ENCODE measurements at regions not wholly inside any gene's neighbourhood (a gene's known extent, or its start where the extent isn't known, plus 50 kb on each side); places are given as distances from the start of the nearest gene placed in this dataset.
"Not testable (repeated sequence)": the region's sequence is repeated elsewhere in the genome, so short reads cannot be mapped to it uniquely, and the experiment has no call there.

- TF ChIP-seq CTCF (IDR thresholded peaks at IDR 0.05; ENCODE audit: borderline replicate concordance, extremely low read depth, low read length, poor library complexity, severe bottlenecking) (no peak), EZH2 (IDR thresholded peaks at IDR 0.05; ENCODE audit: borderline replicate concordance, low read depth, low read length, severe bottlenecking) (no peak)
- Histone ChIP-seq H3K4me3 (ENCODE audit: low read depth in 1 of 2, low read length in 2 of 2) (no peak overlapping the region), H4K20me1 (ENCODE audit: insufficient read depth, low read length) (no peaks in the 10 kb centered on the region), H3K79me2 (ENCODE audit: insufficient read depth, low read length) (no peaks in the 10 kb centered on the region), H3K27ac (ENCODE audit: low read length) (no peak overlapping the region), H3K36me3 (ENCODE audit: insufficient read depth, low read length) (no peaks in the 10 kb centered on the region), H3K4me1 (ENCODE audit: insufficient read depth, low read length) (0 out of 2 replicates have a peak, but pooled peaks cover 3% of the 10 kb centered on the region), H2AFZ (ENCODE audit: low read depth, low read length) (no peak overlapping the region), H3K4me2 (ENCODE audit: insufficient read depth, low read length) (no peak overlapping the region), H3K27me3 (ENCODE audit: insufficient read depth, low read length, poor library complexity) (no peaks in the 10 kb centered on the region), H3K9me3 (ENCODE audit: insufficient read depth, low read length, severe bottlenecking) (no peaks in the 10 kb centered on the region), H3K9ac (ENCODE audit: low read depth, low read length) (no peak overlapping the region)
- DNase-seq (no peak), ATAC-seq (ENCODE audit: insufficient read depth, low read depth) (no peak)
Observed at GRCh38 chr2:12623051-12623450, 93.7 kb upstream of the TRIB2 start.

- ATAC-seq (ENCODE audit: insufficient read depth, low read depth) = no peak
- Histone ChIP-seq H3K27me3 (ENCODE audit: insufficient read depth, low read length, poor library complexity) (no peaks in the 10 kb centered on the region), H3K9ac (ENCODE audit: low read depth, low read length) (no peak overlapping the region), H3K4me3 (ENCODE audit: low read depth in 1 of 2, low read length in 2 of 2) (no peak overlapping the region), H3K79me2 (ENCODE audit: insufficient read depth, low read length) (no peaks in the 10 kb centered on the region), H3K4me1 (ENCODE audit: insufficient read depth, low read length) (0 out of 2 replicates have a peak, but pooled peaks cover 3% of the 10 kb centered on the region), H2AFZ (ENCODE audit: low read depth, low read length) (no peak overlapping the region), H4K20me1 (ENCODE audit: insufficient read depth, low read length) (no peaks in the 10 kb centered on the region), H3K36me3 (ENCODE audit: insufficient read depth, low read length) (no peaks in the 10 kb centered on the region), H3K27ac (ENCODE audit: low read length) (no peak overlapping the region), H3K4me2 (ENCODE audit: insufficient read depth, low read length) (no peak overlapping the region), H3K9me3 (ENCODE audit: insufficient read depth, low read length, severe bottlenecking) (no peaks in the 10 kb centered on the region)
- no peak for DNase-seq
- TF ChIP-seq EZH2 (IDR thresholded peaks at IDR 0.05; ENCODE audit: borderline replicate concordance, low read depth, low read length, severe bottlenecking) (no peak), CTCF (IDR thresholded peaks at IDR 0.05; ENCODE audit: borderline replicate concordance, extremely low read depth, low read length, poor library complexity, severe bottlenecking) (no peak)
Observed at GRCh38 chr2:12624384-12624783, 92.4 kb upstream of the TRIB2 start.

GRCh38 chr2:12624905-12625598 is 91.7 kb upstream of the TRIB2 start:
- H3K9ac ChIP-seq (ENCODE audit: low read depth, low read length) = no peak overlapping the region
- no peak overlapping the region for H3K27ac ChIP-seq (ENCODE audit: low read length)

DNA sequence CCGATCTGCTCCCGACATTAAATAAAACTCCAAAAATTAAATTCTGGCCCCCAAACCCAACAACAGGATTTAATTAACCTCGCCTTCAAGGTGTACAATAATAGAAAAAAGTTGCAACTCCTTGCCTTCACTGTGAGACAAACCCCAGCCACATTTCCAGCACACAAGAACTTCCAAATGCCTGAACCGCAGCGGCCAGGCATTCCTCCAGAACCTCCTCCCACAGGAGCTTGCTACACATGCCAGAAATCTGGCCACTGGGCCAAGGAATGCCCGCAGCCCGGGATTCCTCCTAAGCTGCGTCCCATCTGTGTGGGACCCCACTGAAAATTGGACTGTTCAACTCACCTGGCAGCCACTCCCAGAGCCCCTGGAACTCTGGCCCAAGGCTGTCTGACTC is 88.2 kb upstream of the TRIB2 start:
- H3K4me2 ChIP-seq (ENCODE audit: insufficient read depth, low read length); H3K9ac ChIP-seq (ENCODE audit: low read depth, low read length); H3K36me3 ChIP-seq (ENCODE audit: insufficient read depth, low read length); H3K9me3 ChIP-seq (ENCODE audit: insufficient read depth, low read length, severe bottlenecking); DNase-seq; H4K20me1 ChIP-seq (ENCODE audit: insufficient read depth, low read length); H3K27me3 ChIP-seq (ENCODE audit: insufficient read depth, low read length, poor library complexity); H3K27ac ChIP-seq (ENCODE audit: low read length); H3K79me2 ChIP-seq (ENCODE audit: insufficient read depth, low read length); ATAC-seq (ENCODE audit: insufficient read depth, low read depth); H3K4me3 ChIP-seq (ENCODE audit: low read depth in 1 of 2, low read length in 2 of 2); H3K4me1 ChIP-seq (ENCODE audit: insufficient read depth, low read length); H2AFZ ChIP-seq (ENCODE audit: low read depth, low read length): not testable (repeated sequence)

More at GRCh38 chr2:12624905-12625598, 91.7 kb upstream of the TRIB2 start:
- Histone ChIP-seq H2AFZ (ENCODE audit: low read depth, low read length) (no peak overlapping the region), H3K79me2 (ENCODE audit: insufficient read depth, low read length) (no peaks in the 10 kb centered on the region), H3K36me3 (ENCODE audit: insufficient read depth, low read length) (no peaks in the 10 kb centered on the region), H3K4me1 (ENCODE audit: insufficient read depth, low read length) (0 out of 2 replicates have a peak, but pooled peaks cover 3% of the 10 kb centered on the region), H3K9me3 (ENCODE audit: insufficient read depth, low read length, severe bottlenecking) (no peaks in the 10 kb centered on the region), H3K27me3 (ENCODE audit: insufficient read depth, low read length, poor library complexity) (no peaks in the 10 kb centered on the region), H4K20me1 (ENCODE audit: insufficient read depth, low read length) (no peaks in the 10 kb centered on the region), H3K4me3 (ENCODE audit: low read depth in 1 of 2, low read length in 2 of 2) (no peak overlapping the region), H3K4me2 (ENCODE audit: insufficient read depth, low read length) (no peak overlapping the region)
- no peak for TF ChIP-seq EZH2 (IDR thresholded peaks at IDR 0.05; ENCODE audit: borderline replicate concordance, low read depth, low read length, severe bottlenecking)
- TF ChIP-seq CTCF (IDR thresholded peaks at IDR 0.05; ENCODE audit: borderline replicate concordance, extremely low read depth, low read length, poor library complexity, severe bottlenecking) = no peak
- DNase-seq = no peak
- ATAC-seq (ENCODE audit: insufficient read depth, low read depth) = peak; percentile 42; the same call in 1 of the 3 replicates
